Fibroblast of skin of left quadriceps (primary cell): ENCODE measurements at regions not wholly inside any gene's neighbourhood (a gene's known extent, or its start where the extent isn't known, plus 50 kb on each side); places are given as distances from the start of the nearest gene placed in this dataset.
"Not testable (repeated sequence)": the region's sequence is repeated elsewhere in the genome, so short reads cannot be mapped to it uniquely, and the experiment has no call there.

ENCODE experiments used
- DNase-seq, 2 experiments: peaks; one replicate each; pipeline ENCODE4 v3.0.0-alpha.2; 2013; ENCODE audit warnings: low read depth in 2 of 2

DNA sequence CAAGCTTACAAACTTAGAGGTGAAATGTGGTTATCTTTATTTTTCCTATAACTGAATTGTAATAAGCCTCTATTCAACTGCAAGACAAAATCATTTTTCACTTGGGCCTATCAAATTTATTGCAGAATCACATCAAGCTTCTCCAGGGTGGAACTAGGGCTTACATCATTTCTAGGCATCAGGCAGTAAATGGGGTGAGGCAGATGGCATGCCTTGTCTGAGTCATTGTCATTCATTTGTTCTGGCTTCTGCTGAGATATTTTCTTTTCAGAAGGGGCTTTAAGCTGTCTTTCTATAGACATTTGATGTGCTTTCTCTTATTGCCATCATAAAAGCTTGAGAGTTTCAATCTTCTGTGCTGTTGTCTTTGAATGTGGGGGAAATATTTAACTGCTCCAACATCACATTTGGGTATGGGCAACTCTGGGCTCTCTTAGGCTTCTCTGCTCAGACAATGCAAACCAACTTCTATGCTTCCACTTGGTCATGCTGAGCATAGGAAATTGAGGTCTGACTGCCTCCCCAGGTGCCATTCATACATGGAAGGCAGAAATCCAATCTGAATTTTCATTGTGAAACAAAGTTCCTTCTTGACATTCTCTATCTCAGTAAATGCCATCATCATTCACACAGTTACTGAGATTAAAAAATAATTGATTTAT, 225.8 kb upstream of the GIMD1 start:
- no peak for DNase-seq

DNA sequence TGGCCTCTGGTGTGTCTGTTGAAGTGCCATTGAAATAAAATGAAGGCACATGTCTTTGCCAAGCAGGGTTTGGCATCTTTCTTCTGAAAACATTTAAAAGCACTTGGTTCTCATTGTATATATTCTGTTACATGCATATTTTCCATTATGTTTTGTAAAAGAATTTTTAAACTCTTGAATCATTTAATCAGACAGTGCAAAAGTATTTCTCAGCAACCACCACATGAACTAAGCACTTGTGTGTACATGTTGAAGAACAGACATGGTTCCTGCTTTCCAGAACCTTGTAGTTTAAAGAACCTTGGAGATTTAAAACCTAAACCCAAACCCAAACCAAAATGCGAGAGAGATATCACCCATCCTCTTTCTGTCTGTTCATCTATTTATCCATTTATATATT, 220.3 kb upstream of the GIMD1 start:
- no peak for DNase-seq

DNA sequence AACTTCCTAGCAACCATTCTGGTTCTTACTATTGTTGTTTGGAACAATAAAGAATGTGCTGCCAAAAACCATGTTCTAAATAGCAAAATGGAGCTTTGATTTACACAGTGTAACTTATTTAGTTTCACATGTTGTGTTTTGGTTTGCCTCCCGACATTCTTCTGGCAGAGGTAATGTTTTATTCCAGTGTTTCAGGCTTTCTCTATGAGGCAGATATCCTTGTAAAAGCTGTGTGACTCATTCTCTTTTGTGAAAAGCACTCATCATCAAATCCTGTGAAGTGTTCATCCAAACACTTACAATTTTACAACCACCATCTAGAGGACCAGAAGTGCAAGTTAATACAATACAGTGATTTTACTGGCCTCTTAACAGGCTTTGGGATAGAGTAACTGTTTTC, 219.0 kb upstream of the GIMD1 start:
- DNase-seq, result peak; percentile 64 to 65

DNA sequence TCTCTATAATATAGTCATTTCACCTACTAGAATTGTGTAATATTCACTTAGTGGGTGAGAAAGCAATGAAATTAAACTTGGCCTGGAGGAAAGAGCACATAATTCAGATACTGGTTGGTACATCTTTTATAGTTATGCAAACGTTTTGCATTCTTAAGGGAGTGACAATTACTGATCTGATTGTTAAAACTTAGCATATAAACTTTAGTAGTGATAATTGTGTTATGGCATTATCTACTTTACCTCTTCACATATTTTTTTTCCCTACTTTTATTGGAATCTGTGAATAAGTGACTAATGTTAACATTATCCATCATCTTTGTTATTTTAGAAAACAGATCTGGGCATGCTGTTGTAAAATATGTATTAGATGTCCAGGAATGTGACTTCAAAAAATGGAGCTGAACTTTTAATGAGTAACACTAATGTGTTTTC, 217.4 kb upstream of the GIMD1 start:
- no peak for DNase-seq

DNA sequence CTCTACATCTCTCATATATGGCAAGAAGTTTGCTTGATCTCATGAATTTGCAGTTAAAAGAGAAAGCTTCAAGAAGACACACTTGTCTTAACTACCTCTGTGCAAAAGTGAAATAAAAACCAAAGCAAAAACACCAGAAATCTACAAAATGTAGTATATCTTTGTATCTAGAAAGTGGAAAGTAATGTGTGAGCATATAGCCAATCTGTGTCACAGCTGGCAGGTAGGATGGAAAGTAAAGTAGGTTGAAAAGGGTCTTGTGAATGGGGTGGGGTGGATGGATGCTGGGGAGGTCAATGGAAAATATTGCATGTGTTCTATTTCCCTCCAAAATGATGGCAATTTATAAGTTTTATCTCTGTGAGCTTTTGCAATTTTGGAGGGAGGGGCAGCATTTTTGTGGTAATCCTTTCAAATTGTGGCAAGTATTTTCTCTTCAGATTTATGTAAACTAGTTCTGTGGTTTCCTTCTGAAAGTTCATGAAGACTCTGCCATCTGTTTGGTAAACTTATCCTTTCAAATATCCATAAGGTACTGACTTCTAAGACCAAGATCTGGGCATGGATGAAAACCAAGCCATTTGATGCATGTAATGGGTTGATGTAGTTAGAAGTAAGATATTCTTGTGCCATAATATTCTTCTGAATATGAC, 215.9 kb upstream of the GIMD1 start:
- DNase-seq, result no peak

DNA sequence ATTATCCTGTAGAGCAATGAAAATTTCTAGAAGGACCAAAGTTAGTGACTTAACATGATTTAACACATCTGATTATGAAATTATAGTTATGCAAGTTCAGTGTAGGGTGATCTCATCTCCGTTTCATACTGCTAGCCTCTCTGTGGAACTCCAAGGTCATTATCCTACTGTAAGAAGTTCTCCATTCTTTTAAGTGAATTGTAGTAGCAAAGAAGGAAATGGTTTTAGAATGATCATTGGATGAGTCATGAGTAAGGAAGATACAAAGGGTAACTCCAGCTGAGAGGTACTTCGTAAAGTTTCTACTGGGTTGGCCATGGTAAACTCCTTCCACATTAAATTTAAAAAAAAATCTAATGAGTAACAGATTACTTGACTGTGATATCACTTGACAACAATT, 215.0 kb upstream of the GIMD1 start:
- peak; percentile 95 to 96 for DNase-seq

DNA sequence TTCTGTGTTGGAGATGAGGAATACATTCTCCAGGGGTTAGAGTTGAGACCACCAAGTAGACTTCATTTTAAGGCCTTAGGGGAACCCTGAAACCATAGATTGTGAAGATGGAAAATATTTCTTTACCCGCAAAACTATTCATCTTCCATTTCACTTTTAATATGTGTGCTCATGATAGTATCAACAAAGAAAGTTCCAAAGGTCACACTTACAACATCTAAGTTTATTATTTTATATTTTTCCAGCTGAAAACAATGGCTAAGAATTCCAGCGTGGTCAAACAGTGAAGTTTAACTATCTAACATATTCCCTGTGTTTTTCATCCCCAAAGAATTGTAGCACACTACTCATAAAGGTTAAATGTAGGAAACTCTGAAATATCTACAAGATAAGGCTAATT, 214.5 kb upstream of the GIMD1 start:
- DNase-seq, result no peak

DNA sequence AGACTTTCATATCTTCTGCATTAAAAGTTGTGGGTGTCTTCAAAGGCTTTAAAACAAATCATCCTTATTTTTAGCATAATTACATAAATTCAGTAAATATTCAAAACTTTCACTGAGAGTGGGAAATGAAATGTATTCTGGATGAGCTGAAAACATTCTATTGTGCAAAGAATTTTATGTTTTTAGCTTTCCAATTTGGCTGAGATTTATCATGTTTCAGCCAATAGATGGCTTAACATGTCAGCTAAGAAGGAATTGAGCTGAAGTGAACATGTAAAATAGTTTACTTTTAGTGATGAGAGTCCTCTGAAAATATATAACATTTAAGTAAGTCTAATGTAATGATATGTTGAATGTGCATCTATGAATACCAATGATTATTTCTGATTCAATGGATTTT, 213.5 kb upstream of the GIMD1 start:
- no peak for DNase-seq

DNA sequence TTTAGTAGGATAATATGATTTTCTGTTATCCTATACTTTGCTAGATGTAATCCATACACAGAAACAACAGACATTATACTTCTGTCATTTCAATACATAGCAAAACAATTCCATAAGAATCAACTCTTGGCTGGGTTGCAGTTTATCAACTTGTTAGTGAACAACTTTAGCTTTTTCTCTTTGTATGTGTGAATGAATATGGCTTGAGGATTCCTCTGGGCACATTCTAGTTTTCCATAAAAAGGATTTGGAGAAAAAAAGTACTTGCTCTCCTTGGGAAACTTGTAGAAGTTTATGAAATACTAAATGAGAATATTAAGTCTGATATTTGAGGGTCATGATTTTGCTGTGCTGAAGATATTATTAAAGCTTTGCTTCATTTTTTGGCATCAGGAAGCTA, 210.7 kb upstream of the GIMD1 start:
- no peak for DNase-seq

DNA sequence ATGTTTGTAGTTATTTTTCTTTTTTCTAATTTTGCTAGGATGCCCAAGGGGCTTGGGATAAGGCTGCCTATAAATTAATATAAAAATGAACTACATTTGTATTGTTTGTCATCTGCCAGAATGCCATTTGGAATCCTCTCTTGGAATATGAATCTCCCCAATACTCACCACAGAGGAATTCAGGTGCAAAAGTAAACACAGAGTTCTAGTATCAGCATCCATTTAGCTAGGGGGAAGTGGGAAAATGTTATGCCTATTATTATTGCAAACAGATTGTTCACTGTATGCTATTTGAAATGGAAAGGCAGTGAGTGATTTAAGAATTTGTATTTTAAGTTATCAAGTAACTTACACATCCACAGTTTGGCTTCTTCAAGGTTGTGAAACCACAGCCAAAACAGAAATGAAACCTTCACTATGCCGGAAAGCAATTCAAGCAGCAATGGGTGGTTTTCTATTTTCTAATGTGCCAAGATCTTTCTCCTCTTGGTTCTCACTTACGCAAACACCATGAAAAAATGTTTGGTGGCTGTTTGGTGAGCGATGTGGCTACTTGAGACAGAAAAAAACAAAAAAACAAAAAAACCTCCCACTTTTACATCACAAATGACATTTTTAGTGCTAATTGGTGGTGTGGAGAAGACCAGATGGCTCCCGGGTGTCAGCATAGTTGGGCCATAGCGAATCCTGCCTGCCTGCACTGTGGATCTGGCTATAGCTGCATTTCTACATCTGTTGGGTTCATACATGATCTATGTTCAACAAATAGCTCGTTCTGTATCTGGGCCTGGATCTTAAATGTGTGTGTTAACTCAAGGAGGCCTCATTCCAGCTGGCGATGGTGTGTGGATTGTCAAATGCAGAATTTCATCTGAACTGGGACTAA, 200.8 kb upstream of the GIMD1 start:
- DNase-seq, result peak; percentile 59 to 66

DNA sequence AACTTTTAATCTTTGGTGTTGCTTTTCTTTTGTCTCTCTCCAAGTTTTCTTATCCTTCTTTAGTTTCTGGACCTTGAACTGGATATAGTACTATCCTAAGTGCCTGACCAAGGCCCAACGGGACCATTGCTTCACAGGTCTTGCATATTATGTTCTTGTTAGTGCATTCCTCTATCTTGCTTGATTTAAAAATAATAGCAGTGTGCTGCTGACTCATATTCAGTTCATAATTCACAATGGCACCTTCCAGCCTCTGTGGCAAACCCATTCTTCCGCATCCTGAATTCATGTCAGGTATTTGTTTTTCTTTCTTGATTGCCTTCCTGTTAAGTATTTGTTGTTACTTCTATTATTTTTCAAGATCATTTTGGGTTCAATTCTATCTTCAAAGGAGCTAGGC, 197.1 kb upstream of the GIMD1 start:
- no peak for DNase-seq

DNA sequence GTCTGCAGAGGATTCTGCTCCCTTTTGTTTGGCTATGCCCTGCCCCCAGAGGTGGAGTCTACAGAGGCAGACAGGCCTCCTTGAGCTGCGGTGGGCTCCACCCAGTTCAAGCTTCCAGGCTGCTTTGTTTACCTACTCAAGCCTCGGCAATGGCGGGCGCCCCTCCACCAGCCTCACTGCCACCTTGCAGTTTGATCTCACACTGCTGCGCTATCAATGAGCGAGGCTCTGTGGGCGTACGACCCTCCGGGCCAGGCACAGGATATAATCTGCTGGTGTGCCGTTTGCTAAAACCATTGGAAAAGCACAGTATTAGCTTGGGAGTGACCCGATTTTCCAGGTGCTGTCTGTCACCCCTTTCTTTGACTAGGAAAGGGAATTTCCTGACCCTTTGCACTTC, 195.1 kb upstream of the GIMD1 start:
- not testable (repeated sequence) for DNase-seq

DNA sequence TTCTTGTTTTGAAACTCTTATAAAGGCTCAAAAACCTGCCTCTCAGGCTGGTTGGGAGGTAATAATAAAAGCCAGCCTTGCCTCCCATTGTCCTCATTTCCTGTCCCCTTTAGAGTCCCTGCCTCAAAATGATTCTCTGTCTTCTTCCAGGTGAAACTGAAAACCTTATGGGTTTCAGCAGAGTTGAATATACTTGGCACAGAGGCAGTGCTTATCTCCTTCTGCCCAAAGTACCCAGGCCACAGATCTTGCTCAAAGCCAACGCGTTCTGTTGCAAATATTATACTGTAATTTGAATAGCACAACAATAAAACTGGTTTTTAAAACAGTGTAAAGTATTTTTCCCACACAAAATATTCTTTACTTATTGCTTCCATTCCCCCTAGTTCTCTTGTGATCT, 183.1 kb upstream of the GIMD1 start:
- no peak for DNase-seq

DNA sequence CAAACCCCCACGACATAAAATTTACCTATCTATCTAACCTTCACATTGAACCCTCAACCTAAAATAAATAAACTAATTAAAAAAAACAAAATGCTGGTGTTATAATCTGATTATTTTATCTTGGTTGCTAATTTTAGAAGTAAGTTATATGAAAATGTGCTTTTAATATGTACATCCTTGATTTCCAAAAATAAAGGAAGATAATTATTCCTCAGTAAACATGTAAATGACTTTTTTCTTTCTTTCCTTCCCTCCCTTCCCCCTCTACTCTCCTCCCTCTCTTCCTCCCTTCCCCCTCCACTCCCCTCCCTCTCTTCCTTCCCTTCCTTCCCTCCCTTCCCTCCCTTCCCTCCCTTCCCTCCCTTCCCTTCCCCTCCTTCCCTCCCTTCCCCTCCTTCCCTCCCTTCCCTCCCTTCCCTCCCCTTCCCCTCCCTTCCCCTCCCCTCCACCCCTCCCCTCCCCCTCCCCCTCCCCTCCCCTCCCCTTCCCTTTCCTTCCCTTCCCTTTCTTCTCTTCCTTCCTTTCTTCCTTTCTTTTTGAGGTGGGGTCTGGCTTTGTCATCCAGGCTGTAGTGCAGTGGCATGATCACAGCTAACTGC, 180.0 kb upstream of the GIMD1 start:
- no peak for DNase-seq

DNA sequence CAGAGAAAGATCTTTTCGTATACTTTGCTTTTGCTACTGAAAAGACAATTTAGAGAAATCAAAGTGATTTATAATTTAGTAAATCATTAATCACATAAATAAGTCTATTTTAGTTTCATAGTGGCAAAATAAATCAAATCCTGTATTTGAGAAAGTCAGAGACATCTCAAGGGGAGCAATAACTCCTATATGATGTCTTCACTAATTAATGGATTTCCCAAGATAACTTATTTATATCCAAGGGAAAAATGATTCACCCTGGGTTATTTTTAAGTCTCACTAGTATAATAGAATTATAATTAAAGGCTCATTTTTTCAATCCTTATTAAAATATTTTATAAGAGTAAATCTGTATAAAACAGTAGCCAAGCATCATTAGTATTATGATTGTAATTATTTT, 177.8 kb upstream of the GIMD1 start:
- no peak for DNase-seq

DNA sequence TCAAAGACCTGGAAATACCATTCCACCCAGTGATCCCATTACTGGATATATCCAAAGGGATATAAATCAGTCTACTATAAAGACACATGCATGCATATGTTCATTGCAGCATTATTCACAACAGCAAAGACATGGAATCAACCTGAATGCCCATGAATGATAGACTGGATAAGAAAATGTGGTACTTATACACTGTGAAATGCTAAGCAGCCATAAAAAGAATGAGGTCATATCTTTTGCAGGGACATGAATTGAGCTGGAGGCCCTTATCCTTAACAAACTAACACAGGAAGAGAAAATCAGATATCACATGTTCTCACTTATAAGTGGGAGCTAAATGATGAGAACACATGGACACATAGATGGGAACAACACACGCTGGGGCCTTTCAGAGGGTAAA, 174.0 kb upstream of the GIMD1 start:
- not testable (repeated sequence) for DNase-seq

DNA sequence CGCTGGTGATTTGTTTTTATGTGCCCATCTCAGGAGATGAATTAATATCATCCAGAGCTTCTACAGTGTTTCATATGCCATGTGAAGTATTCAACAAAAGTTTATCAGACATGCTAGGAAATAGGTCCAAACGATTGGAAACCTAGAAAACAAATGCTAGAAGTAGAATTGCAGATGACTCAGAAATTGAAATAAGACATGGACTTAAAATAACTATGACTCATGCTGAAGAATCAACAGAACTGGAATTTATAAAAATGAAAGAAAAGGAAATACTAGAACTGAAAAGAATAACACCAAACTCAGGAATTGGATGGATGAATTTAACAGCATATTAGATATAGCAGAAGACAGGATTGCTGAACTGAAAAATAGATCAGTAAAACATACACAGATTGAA, 172.7 kb upstream of the GIMD1 start:
- DNase-seq, result peak; percentile 20 to 37

DNA sequence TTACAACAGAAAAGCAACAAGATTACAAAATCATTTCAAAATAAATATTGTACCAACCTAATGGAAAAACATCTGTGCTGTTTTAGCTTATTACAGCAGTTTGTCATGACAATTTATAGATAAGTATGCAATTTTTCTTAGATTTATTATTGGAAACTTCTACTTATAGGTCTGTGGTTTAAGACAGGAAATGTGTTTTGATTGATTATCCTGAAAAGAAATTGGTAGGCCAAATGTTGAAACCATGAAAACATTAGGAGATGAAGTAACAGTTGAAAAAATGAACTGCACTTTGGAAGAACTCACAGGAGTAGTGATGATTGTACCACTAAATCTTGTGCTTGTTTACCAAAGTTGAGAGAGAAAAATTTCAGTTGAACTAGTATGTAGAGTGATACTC, 162.2 kb upstream of the GIMD1 start:
- peak; percentile 81 to 86 for DNase-seq

DNA sequence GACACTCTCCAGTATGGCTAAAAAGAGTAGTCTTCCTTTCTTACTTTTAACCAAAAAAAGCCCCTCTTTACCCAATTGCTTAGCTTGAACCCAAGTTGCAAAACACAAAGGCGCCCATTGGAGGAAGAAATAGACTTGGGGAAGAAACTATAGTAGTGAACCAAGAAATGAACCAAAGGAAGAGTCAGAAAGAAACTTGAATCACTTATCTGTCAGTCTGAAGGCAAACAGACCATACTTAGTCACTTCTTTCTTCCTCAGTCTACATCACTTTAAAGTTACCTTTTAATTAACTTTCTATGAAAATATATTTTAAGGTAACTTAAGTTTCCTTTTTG, 161.4 kb upstream of the GIMD1 start:
- DNase-seq, result no peak

DNA sequence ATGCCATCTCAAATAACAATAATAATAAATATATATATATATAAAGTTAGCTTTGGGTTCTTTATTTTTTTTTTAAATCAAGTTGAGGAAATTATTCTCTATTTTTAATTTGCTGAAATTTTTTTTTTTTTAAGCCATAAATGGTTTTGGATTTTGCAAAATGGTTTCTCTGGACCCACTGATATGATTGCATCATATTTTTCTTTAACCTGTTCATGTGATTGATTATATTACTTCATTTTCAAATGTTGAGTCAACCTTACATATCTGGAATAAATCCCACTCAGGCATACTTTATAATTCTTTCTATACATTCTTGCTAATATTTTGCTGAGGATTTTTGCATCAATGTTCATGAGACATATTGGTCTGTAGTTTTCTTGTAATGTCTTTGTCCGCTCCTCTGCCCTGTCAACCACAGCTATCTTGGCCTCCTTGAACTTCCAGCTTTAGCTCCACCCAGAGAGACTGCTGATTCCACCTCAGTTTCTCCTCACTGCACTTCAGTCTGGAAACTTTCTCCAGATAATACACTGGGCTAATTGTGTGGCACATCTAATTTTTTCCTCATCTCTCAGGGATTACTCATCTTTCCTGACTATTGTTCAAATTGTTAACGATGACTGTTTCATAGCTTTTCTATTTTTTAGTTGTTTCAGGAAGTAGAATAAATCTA, 160.9 kb upstream of the GIMD1 start:
- DNase-seq, result peak; percentile 16 to 22

DNA sequence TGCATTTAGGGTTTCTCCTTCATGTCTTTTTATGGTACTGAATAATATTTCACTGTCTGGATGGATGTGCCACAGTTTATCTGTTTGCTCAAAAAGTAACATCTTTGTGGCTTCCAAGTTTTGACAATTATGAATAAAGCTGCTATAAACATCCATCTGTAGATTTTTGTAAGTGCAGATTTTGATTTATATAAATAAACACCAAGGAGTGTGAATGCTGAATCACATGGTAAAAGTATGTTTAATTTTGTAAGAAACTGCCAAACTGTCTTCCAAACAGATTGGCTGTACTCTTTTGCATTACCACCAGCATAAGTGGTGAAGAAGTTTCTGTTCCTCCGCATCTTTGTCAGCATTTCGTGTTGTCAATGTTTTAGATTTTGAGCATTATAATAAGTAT, 158.7 kb upstream of the GIMD1 start:
- no peak for DNase-seq

DNA sequence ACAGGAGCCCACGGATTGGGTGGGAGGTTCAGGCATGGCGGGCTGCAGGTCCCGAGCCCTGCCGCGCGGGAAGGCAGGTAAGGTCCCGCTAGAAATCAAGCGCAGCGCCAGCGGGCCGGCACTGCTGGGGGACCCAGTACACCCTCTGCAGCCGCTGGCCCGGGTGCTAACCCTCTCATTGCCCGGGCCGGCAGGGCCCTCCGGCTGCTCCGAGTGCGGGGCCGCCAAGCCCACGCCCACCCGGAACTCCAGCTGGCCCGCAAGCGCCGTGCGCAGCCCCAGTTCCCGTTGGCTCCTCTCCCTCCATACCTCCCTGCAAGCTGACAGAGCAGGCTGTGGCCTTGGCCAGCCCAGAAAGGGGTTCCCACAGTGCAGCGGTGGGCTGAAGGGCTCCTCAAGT, 156.8 kb upstream of the GIMD1 start:
- DNase-seq, result not testable (repeated sequence)
